HG03432 (cell line): ENCODE measurements at regions not wholly inside any gene's neighbourhood (a gene's known extent, or its start where the extent isn't known, plus 50 kb on each side); places are given as distances from the start of the nearest gene placed in this dataset.

Experiments used
- ATAC-seq: cut with Tn5 transposase; IDR thresholded peaks from one replicate; pipeline ENCODE4 v1.9.1; 2021; ENCODE audit warnings: mild to moderate bottlenecking, moderate library complexity; ENCODE audit not compliant: unreplicated experiment

GRCh38 chr18:40608226-40608625 lies 1346.8 kb upstream of the PIK3C3 start:
- ATAC-seq, result no peak

- no peak for ATAC-seq
Measured at GRCh38 chr18:40607542-40608148, 1347.4 kb upstream of the PIK3C3 start.

GRCh38 chr18:40606996-40607395 lies 1348.0 kb upstream of the PIK3C3 start:
- no peak for ATAC-seq

- no peak for ATAC-seq
Measured at GRCh38 chr18:40583671-40584070, 1371.4 kb upstream of the PIK3C3 start.

- no peak for ATAC-seq
Measured at GRCh38 chr18:40582105-40582504, 1372.9 kb upstream of the PIK3C3 start.

- ATAC-seq, result no peak
Measured at GRCh38 chr18:40577981-40578365, 1377.1 kb upstream of the PIK3C3 start.

GRCh38 chr18:40577239-40577980 lies 1377.6 kb upstream of the PIK3C3 start:
- ATAC-seq, result no peak

- no peak for ATAC-seq
Measured at GRCh38 chr18:40576507-40577115, 1378.4 kb upstream of the PIK3C3 start.

GRCh38 chr18:40570615-40571014 lies 1384.4 kb upstream of the PIK3C3 start:
- no peak for ATAC-seq

- ATAC-seq, result no peak
Measured at GRCh38 chr18:40569605-40570004, 1385.4 kb upstream of the PIK3C3 start.

- ATAC-seq, result no peak
Measured at GRCh38 chr18:40566510-40566844, 1388.6 kb upstream of the PIK3C3 start.

GRCh38 chr18:40565805-40566509 lies 1389.1 kb upstream of the PIK3C3 start:
- no peak for ATAC-seq

- no peak for ATAC-seq
Measured at GRCh38 chr18:40559556-40559955, 1395.5 kb upstream of the PIK3C3 start.

GRCh38 chr18:40558706-40559392 lies 1396.2 kb upstream of the PIK3C3 start:
- ATAC-seq, result no peak

GRCh38 chr18:40555914-40556313 lies 1399.1 kb upstream of the PIK3C3 start:
- no peak for ATAC-seq

- no peak for ATAC-seq
Measured at GRCh38 chr18:40553029-40553428, 1402.0 kb upstream of the PIK3C3 start.

- no peak for ATAC-seq
Measured at GRCh38 chr18:40546875-40547274, 1408.2 kb upstream of the PIK3C3 start.

- ATAC-seq, result no peak
Measured at GRCh38 chr18:40534723-40535122, 1420.3 kb upstream of the PIK3C3 start.

- no peak for ATAC-seq
Measured at GRCh38 chr18:40532046-40532445, 1423.0 kb upstream of the PIK3C3 start.

GRCh38 chr18:40531051-40531450 lies 1424.0 kb upstream of the PIK3C3 start:
- ATAC-seq, result no peak

- ATAC-seq, result no peak
Measured at GRCh38 chr18:40529478-40529877, 1425.6 kb upstream of the PIK3C3 start.
